ENCODE measurements at regions not wholly inside any gene's neighbourhood (a gene's known extent, or its start where the extent isn't known, plus 50 kb on each side); places are given as distances from the start of the nearest gene placed in this dataset.

DNA sequence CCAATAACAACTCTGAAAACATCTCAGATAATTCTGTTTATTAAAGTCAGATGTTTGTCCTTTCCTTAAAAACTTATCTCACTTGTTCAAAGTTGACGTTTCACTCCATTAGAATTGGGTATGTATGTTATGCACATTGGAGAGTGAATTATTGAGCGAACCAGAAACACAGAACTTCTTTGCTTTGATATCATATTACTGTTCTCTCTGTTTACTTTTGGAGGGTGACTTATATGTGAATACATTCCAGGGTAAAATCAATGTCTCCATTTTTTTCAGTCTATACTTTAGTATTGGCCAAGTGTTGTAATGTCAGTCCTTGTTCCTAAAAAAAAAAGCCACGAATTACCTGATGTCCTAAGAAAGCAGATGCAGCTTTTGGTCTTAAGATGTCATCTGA lies 307.4 kb downstream of the CSNK1G3 start:
- no peak for TF ChIP-seq POLR2A (IDR thresholded peaks at IDR 0.05)
- TF ChIP-seq, protein P1, sequence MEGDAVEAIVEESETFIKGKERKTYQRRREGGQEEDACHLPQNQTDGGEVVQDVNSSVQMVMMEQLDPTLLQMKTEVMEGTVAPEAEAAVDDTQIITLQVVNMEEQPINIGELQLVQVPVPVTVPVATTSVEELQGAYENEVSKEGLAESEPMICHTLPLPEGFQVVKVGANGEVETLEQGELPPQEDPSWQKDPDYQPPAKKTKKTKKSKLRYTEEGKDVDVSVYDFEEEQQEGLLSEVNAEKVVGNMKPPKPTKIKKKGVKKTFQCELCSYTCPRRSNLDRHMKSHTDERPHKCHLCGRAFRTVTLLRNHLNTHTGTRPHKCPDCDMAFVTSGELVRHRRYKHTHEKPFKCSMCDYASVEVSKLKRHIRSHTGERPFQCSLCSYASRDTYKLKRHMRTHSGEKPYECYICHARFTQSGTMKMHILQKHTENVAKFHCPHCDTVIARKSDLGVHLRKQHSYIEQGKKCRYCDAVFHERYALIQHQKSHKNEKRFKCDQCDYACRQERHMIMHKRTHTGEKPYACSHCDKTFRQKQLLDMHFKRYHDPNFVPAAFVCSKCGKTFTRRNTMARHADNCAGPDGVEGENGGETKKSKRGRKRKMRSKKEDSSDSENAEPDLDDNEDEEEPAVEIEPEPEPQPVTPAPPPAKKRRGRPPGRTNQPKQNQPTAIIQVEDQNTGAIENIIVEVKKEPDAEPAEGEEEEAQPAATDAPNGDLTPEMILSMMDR (IDR thresholded peaks at IDR 0.05), result no peak
